MM.1S (cell line): ENCODE measurements at regions not wholly inside any gene's neighbourhood (a gene's known extent, or its start where the extent isn't known, plus 50 kb on each side); places are given as distances from the start of the nearest gene placed in this dataset.

Experiments
- EZH2 ChIP-seq: fragments of 300-600 bp; sonication (generic); optimal IDR thresholded peaks from 2 replicates; pipeline ENCODE3; 2017; ENCODE audit warnings: low read depth, mild to moderate bottlenecking, antibody characterized with exemption, low read length, mixed read lengths
- EZH2phosphoT487 ChIP-seq: fragments of 300-600 bp; sonication (generic); IDR thresholded peaks from 2 replicates; pipeline ENCODE4 v1.6.1; 2018; ENCODE audit warnings: antibody characterized with exemption, low read length
- TF ChIP-seq, protein P1 (sequence below): fragments of 300-600 bp; sonication (generic); IDR thresholded peaks from 2 replicates; pipeline ENCODE4 v1.5.1; 2016; ENCODE audit warnings: antibody characterized with exemption, low read length, mixed read lengths

DNA sequence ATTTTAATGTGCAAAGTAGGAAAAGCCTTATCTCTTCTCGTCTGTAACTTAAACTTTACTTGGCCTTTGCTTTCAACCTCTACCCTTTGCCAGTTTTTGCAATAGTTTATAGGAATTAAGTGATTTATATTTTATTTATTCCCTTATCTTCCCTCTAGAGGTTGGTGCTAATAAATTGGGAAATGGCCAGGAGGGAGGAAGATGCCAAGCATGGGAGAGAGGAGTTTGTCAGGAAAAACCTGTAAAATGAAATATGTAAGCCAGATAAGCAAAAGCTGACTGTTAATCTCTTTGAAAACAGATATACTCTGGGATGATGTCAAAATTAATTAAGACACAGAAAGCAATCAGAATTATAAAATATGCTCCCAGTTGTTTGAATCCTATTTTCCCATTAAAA, 484.5 kb downstream of the NR2F1-AS1 start:
- TF ChIP-seq, protein P1, sequence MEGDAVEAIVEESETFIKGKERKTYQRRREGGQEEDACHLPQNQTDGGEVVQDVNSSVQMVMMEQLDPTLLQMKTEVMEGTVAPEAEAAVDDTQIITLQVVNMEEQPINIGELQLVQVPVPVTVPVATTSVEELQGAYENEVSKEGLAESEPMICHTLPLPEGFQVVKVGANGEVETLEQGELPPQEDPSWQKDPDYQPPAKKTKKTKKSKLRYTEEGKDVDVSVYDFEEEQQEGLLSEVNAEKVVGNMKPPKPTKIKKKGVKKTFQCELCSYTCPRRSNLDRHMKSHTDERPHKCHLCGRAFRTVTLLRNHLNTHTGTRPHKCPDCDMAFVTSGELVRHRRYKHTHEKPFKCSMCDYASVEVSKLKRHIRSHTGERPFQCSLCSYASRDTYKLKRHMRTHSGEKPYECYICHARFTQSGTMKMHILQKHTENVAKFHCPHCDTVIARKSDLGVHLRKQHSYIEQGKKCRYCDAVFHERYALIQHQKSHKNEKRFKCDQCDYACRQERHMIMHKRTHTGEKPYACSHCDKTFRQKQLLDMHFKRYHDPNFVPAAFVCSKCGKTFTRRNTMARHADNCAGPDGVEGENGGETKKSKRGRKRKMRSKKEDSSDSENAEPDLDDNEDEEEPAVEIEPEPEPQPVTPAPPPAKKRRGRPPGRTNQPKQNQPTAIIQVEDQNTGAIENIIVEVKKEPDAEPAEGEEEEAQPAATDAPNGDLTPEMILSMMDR: no peak
- TF ChIP-seq EZH2: no peak
- no peak for TF ChIP-seq EZH2phosphoT487
